Stimulated activated CD4-positive, alpha-beta T cell treated with anti-CD3 and anti-CD28 coated beads, Interleukin-12 subunit alpha, Interleukin-12 subunit beta, amount 100 ng/mL, for 24 hours (primary cell): ENCODE measurements at regions not wholly inside any gene's neighbourhood (a gene's known extent, or its start where the extent isn't known, plus 50 kb on each side); places are given as distances from the start of the nearest gene placed in this dataset.

ENCODE experiments used
- DNase-seq, 2 experiments: peaks; one replicate each; pipeline ENCODE4 v3.0.0-alpha.2; 2020; ENCODE audit warnings: low read depth in 2 of 2

DNA sequence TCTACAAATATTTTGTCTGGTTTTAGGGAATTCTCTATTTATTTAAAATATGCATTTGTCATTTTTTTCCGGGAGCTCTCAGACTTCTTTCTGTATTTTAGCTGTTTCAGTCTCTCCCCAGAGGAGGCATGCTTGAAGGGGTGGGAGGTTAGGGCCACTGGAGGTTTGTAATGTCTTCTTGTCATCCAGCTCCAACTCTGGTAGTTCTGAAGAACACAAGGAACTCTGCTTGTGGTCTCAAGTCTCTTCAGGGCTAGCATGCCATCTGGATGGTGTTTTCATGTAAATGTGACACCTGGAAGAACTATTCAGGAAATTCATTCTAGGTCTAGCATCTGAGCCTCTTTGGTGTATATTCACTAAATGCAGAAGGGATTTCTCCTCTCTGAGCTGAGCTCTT, 518.4 kb upstream of the DCC start:
- no peak for DNase-seq

DNA sequence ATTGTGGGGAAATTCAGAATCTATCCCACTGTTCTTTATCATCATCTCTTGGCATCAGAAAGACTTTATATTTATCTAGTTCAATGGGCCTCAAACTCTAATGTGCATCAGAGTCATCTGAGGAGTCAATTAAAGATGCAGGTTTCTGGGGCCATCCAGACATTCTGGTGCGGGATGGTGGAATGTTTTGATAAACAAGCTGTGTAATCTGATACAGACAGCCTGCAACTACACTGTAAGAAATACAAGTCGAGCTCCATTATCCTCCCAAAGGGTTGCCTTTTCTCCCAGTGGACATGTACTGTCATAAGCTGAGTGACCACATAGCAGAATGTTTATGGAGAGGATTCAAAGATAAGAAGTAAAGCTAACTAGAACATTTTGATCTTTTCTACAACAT, 515.3 kb upstream of the DCC start:
- DNase-seq, result no peak

DNA sequence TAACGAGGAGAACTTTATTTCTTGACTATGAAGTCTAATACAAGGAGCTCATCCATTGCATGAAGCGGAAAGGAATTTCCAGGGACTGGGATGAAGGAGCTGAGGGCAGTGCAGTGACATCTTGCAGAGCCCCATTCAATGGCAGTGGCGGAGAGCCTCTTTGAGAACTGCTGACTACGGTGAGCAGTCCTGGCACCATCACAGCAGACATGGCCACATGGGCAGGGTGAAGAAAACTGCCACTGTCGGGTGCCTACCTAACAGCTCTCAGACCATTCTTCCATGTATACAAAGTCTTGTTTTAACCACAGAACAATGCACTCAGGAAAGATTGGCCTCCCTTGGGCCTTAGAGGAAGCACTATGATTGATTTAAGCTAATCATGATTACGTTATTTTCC, 506.1 kb upstream of the DCC start:
- no peak for DNase-seq

DNA sequence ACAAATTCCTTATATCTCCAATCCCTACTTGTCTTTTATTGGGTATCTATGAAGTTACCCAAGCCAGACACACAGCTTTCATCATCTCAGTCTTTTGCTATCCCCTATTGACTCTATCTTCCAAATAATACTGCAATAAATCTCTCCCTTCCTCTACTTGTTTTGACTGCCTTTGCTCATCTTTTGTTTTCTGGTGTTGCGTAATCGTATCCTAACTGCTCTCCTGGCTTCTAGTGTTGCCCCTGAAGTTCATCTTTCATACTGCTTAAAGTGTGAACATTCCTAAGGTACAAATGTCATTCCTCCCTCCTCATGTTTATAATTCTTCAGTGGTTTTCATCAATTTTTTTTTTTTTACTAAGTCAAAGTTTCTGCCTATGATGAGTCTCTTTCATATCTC, 491.3 kb upstream of the DCC start:
- no peak for DNase-seq

DNA sequence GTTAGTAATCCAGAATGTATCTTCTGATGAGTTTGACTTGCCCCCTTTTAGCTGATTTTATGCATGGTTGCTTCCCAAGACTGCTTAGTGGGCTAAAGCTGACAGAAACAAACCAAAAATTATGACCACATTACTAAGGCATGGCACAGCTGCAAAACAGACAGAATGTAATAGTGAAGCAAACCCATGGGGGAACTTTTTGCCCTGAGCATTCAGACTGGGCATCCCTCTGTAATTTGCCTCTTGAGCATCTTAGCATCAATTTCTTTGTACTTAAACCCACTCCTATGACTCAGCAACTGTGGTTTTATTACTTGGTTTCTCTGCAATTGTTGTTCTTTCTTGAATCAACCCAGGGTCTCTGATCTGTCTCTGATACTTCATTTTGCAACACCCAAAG, 487.3 kb upstream of the DCC start:
- no peak for DNase-seq

DNA sequence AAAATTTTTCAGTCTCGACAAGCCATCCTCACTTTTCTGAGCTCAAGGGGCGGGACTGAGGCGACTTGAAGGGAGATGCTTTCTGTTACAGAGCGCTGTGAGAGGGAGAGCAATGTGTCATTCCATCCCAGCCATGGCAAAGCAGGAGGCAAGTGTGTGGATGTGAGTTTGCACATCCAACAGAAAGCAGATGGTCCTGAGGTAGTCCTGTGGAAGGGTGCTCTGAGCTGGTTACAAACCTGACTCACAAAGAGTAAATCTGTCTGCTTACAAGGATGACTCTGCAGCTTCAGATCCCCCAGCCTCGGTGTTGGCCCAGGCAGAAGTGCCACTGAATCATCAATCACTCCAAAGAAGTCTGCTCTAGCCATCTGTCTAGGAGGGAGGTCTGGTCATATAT, 482.0 kb upstream of the DCC start:
- DNase-seq, result no peak

DNA sequence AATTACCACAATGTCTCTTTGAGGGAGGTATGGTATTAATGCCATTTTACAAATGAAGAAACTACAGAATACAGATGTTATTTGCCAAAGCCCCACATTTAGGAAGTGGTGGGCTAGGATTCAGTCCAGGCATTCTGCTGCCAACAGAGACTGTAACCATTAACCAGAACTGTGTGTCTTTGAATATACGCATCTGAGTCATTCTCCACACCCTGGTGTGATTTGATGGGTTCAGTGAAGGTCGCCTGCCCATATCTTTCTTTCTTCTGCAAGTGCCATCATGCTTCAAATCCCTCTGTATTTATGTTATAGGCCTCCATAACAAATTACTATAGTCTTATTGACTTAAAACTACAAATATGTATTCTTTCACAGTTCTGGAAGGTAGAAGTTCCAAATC, 479.0 kb upstream of the DCC start:
- no peak for DNase-seq

DNA sequence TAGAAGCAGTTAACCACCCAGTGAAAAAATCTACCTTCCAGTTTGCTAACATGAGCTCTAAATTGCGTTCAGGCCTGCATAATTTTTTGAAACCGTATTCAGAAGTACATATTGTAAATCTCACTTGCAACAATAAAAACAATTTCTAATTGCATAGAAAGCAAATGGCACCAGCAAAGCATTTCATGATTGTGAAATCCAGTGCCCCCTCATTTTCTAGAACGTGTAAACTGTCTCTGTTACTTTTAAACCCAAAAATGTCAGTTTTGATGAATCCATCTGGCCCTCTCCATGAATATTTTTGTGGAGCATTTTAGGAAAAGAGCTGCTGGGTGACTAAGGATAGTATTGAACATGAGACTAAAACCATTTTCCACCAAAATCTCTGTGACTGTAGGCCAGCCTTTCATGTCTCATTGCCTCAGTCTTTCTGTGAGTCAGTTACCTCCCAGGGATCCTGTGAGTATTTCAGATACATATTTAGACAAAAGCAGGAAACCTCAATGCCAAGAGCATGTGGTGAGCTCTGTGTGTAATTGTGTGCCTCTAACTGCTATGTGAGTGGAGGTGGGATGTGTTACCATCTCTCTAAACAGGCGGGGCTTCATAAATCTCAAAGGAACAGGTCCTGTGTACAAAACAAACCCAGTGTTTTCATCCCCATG, 477.8 kb upstream of the DCC start:
- DNase-seq, result no peak

DNA sequence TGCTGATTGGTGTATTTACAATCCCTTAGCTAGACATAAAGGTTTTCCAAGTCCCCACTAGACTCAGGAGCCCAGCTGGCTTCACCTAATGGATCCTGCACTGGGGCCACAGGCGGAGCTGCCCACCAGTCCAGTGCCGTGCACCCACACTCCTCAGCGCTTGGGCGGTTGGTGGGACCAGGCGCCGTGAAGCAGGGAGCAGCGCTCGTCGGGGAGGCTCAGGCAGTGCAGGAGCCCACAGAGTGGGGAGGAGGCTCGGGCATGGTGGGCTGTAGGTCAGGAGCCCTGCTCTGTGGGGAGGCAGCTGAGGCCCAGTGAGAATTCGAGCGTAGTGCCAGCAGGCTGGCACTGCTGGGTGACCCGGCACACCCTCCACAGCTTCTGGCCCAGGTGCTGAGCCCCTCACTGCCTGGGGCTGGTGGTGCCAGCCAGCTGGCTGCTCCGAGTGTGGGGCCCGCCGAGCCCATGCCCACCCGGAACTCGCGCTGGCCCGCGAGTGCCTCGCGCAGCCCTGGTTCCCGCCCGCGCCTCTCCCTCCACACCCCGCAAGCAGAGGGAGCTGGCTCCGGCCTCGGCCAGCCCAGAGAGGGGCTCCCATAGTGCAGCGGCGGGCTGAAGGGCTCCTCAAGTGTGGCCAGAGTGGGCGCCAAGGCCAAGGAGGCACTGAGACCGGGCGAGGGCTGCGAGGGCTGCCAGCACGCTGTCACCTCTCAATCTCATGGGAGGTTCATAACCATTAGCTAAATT, 475.6 kb upstream of the DCC start:
- DNase-seq, result no peak

DNA sequence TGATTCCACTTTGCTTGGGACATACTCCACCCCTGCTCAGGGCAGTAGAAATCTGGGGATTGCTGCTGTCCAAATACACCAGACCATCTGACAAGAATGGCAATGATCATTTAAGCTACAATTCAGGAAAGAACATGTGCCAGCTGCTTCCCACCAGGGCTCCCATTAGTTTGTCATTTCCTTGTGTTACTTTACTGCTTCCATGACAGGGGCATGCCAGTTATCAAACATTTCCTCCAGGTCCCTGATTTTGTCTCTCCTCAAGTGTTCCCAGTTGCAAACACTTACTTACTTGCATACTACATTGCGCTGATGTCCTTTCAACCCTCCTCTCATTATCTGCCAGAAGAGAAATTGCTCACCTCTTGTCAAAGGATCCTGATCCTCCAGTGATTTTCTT, 474.5 kb upstream of the DCC start:
- DNase-seq, result no peak

DNA sequence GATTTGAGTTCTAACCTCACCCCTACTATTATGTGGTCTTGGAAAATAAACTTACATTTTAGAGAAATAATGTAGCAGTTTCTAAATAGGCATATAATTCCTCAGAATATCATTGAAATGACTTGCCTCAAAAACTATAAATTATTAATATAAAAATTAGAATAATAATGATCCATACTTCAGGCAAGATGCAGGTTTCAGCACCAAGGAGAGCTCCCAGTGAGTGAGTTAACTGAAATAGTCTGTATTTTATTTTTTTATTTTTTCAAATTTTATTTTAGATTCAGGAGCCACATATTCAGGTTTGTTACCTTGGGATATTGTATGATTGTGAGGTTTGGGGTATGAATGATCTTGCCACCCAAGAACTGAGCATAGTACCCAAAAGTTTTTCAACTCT, 472.2 kb upstream of the DCC start:
- DNase-seq, result no peak

DNA sequence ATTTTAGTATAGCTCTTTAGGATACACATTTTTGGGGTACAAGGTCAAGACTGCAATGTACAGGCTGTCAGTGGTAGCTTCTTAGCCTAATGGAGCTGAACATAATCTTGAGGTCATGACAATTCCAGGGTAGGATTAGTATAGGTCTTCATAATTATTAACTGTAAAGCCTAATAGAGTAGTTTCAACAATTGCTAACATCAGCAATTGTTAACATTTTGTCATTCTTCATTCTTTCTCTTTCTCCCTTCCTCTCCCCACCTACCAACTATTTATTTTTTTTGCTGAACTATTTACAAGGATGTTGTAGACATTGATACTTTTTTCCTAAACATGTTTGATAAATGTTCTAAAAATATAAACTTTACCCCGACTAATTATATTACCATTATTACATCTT, 461.3 kb upstream of the DCC start:
- DNase-seq, result no peak

DNA sequence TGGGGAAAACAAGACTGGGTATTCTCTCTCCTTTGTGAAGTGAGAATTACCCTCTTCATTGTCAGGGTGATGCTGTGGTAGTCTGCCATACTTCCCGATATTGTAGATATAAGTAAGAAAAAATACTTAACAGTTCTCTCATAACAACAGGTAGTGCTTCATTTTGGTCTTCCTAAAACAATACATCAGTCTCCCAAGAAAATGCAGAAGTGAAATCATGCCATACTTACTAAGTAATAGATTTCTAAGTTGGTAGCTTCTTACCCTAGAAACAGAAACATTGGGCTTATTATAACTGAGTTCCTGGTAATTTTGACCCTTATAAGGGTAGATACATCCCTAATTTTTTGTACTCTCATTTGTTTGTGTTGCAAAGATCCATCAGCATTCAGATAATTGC, 460.7 kb upstream of the DCC start:
- no peak for DNase-seq

DNA sequence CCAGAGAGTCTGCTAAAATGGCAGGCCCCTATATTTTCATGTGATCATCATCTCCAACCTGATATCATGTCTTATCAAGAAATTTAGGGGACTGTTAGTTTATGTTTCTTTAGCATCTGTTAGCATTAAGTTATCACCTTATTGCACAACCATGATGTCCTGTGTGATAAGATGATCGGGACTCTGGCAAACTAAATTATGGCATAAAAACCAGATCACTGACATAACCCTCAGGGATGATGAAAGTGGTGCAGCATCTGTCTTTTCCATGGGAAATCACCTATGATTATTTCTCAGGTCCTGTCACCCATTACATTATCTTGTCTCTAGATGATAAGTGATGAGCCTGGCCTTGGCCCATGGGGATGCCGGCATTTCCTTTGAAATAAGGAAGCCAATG, 458.6 kb upstream of the DCC start:
- DNase-seq, result no peak

DNA sequence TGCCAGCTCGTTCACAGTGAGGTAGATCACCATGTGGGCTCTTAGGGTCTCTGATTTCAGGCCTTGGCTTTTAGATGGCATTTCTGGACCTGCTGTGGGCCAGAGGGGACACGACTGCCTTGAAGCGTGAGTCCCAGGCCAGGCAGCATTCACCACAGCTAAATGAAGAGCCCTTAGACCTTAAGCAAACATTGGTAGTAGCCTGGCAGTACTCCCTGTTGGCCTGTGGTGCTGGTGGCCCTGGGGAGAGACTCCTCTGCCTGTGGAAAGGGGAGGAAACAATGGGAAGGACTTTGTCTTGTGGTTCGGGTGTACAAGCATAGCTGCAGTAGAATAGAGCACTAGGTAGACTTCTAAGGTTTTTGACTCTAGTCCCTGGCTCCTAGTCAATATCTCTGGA, 456.0 kb upstream of the DCC start:
- no peak for DNase-seq

DNA sequence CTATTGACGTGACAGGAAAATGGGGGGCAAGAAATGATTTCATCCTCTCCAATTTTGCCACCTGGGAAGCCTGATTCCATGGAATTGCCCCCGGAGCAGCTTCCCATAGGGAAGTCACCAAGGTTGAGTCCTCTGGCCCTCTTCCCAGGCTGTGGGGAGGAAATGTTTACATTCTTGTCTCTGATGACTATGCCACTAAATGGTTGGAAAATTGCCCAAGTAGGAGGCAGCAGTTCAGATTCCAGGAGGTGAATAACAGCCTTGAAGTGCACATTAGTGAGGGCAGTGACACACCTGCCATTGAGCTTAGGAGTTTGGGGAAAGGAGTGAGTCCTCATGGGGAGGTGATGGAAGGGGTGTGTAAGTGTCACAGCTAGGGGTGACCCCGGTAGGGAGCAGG, 449.2 kb upstream of the DCC start:
- DNase-seq, result no peak

DNA sequence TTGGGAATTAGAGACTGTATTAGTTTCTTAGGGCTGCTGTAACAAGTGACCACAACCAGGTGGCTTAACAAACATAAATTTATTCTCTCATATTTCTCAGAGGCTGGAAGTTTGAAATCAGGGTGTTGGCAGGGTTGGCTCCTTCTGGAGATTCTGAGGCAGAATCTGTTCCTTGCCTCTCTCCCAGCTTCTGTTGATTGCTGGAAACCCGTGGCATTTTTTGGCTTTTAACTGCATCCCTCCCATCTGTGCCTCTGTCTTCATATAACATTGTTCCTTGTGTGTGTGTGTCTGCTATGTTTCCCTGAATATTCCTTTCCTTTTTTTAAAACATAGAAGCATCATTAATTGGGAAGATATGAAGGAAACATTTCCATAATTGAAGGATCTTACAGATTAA, 448.1 kb upstream of the DCC start:
- DNase-seq, result no peak

DNA sequence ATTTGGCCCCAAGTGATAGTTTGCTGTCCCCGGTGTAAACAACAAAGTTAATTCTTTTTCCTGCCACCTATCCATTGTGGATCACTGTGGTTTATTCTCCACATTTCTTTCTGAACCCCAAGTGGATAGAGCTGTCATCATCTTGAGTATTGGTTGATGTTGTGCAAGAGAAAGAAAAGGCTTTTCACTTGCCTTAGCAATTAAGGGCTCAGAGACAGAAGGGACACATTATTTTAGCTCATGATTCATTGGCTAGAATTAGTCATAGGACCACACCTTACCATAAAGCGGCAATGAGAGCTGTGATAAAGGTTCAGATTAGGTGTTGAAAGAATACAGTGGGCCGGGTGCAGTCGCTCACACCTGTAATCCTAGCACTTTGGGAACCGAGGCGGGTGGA, 442.1 kb upstream of the DCC start:
- no peak for DNase-seq

DNA sequence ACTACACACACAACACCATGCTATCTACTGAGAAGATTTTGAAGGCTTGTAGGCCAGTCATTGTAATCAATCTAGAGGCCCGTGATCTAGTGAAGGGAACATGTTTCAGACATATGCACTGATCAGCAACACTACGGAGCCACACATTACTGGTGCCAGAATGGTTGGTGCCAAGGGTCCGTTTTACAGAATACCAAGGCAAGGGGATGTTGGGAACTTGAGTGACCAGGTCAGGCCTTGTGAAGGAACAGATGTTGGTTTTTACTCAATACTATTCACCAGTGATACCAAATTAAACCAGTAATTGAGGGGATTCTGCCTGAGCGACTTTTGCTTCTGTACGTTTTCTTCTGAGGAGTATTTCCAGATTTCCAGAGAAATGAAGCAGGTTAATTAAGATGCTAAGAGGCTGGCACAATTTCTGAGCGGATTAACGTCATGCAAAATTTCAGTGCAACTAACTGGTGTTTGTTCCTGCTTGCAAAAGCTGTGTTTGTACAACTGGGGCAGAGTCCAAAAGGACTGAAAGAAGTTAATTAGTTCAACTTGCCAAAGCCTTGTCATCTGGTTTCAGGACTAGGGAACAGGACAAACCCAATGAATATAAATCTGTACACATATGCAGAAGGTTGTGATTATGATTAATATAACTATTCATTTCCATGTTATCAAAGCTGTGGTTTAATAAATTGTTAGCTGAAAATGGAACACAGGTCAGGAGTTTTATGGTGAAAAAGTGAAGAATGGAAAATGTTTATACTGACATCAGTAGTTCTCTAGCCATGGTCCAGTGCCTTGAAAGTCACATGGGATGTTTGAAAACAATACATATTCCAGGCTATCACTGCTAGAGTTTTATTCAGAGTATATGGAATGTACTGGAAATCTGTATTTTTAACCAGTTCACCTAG, 432.1 kb upstream of the DCC start:
- no peak for DNase-seq

DNA sequence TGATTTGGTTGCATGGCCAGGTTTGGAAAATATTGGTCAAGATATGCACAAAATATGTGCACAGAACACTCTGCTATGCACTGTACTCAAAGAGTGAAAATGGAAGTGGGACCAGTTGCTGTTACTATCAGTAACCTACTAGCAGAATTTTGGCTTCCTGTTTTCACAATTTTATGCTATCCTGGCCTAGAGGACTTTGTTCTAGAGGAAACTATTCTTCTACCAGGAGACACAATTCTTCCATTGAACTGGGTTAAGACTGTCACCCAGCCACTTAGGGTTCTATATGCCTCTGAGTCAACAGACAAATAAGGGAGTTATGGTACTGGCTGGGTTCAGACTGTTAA, 431.4 kb upstream of the DCC start:
- DNase-seq, result no peak

DNA sequence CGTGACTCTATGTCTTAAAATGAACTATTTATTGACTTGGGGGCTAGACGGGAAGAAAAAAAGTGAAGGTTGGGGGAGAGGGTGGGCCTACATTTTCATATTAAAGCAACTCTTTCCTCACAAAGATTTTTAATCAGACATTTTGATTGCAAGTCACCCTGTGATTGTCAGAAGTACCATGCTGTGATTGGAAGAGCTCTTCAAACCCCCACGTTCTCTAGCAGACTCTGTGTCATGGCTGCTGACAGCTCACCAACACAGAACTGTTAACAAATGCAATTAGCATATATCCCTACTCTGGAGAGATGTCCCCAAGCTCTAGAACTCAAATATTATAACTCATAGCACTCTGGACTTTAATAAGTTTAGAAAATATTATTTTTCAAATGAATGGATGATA, 428.4 kb upstream of the DCC start:
- no peak for DNase-seq

DNA sequence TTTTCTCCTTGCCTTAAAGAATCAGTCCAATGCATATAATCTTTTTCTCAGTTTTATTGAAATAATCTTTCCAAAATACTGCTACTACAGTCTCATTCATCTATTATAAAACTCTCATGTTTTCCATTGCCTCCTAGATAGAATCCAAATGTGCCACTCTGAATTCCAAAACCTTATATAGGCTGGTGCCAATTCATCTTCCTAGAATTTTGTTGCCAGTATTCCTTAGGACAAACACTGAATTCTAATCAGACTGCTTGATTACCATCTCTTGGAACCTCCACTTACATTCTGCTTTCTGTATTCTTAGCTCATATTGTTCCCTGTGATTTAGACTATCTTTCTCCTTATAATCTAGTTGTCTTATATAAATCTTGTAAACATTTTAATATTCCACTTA, 427.6 kb upstream of the DCC start:
- no peak for DNase-seq

DNA sequence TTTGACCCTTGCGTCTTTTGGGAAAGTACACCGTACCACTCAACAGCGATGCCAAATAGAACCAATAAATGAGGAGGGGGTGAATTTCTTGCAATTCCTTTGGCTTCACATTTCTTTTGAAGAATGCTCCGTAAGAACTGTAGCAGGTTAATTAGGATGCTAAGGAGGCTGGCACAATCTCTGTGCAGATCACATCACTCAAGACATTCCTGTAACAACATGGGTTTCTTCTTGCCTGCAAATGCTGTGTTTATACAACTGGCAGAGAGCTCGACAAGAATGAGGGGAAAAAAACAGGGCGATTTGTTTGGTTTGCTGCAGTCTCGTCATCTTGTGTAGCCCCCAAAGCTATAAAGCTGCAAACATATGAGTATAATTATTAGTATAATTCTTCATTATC, 424.8 kb upstream of the DCC start:
- DNase-seq, result no peak
